C4-2B (cell line): ENCODE measurements at regions not wholly inside any gene's neighbourhood (a gene's known extent, or its start where the extent isn't known, plus 50 kb on each side); places are given as distances from the start of the nearest gene placed in this dataset.

Experiments
- CTCF ChIP-seq: fragments of 450-650 bp; conservative IDR thresholded peaks from 2 replicates; pipeline ENCODE4 v1.5.1; 2017; ENCODE audit warnings: mild to moderate bottlenecking
- ZFX ChIP-seq: fragments of 450-650 bp; IDR thresholded peaks from 2 replicates; pipeline ENCODE4 v1.6.1; 2017

- no peak for TF ChIP-seq CTCF
- TF ChIP-seq ZFX: no peak
Observed at GRCh38 chr3:43795491-43795890, 104.8 kb downstream of the ABHD5 start.
